CD14-positive monocyte (primary cell): ENCODE measurements at regions not wholly inside any gene's neighbourhood (a gene's known extent, or its start where the extent isn't known, plus 50 kb on each side); places are given as distances from the start of the nearest gene placed in this dataset.

Source experiments
- DNase-seq, 3 donors: peaks; one replicate each; pipeline ENCODE4 v3.0.0-alpha.2; 2011 to 2022
- H2AFZ ChIP-seq: 2 replicates; pipeline ENCODE4 v1.6.0; 2012; ENCODE audit warnings: mild to moderate bottlenecking, low read depth, low read length, inconsistent platforms; ENCODE audit not compliant: insufficient read depth, poor library complexity, severe bottlenecking
- H3K27ac ChIP-seq, 2 donors: 1 replicate in 1 of 2; 2 replicates in 1 of 2; pipeline ENCODE4 v1.5.1; 2012 to 2013; ENCODE audit warnings: low read length in 2 of 2, control low read depth in 1 of 2, inconsistent platforms in 1 of 2, low read depth in 1 of 2, mild to moderate bottlenecking in 1 of 2
- H3K27me3 ChIP-seq, 2 donors: one replicate each; pipeline versions ENCODE4 v1.6.0 to v1.6.1; 2011 to 2013; ENCODE audit warnings: low read length in 2 of 2; ENCODE audit not compliant: control insufficient read depth in 2 of 2, insufficient read depth in 2 of 2
- H3K36me3 ChIP-seq, 2 donors: replicated peaks in 1 of 2; 1 replicate in 1 of 2; 2 replicates in 1 of 2; pipeline versions ENCODE4 v1.5.1 to v1.6.1; 2012 to 2013; ENCODE audit warnings: low read length in 2 of 2, control low read depth in 1 of 2, inconsistent platforms in 1 of 2, mild to moderate bottlenecking in 1 of 2; ENCODE audit not compliant: insufficient read depth in 2 of 2, control insufficient read depth in 1 of 2
- H3K4me1 ChIP-seq, 2 donors: 1 replicate in 1 of 2; 2 replicates in 1 of 2; pipeline versions ENCODE4 v1.5.1 to v1.6.1; 2012 to 2013; ENCODE audit warnings: low read length in 2 of 2, control low read depth in 1 of 2, inconsistent platforms in 1 of 2, mild to moderate bottlenecking in 1 of 2, moderate library complexity in 1 of 2; ENCODE audit not compliant: insufficient read depth in 2 of 2, control insufficient read depth in 1 of 2
- H3K4me2 ChIP-seq: replicated peaks from 2 replicates; pipeline ENCODE3; 2012; ENCODE audit warnings: low read length, moderate library complexity, mild to moderate bottlenecking; ENCODE audit not compliant: poor library complexity, severe bottlenecking; ENCODE audit errors: extremely low read depth
- H3K4me3 ChIP-seq, 3 experiments: fragments of 200-600 bp in 1 of 3; sonication (generic) in 1 of 3; replicated peaks in 1 of 3; 1 replicate in 2 of 3; 2 replicates in 1 of 3; pipeline ENCODE4 v1.5.1; 2011 to 2013; ENCODE audit warnings: low read length in 3 of 3, mild to moderate bottlenecking in 3 of 3, control low read depth in 2 of 3, low read depth in 2 of 3, inconsistent platforms in 1 of 3, moderate library complexity in 1 of 3
- H3K79me2 ChIP-seq: 2 replicates; pipeline ENCODE4 v1.6.0; 2012; ENCODE audit warnings: mild to moderate bottlenecking, control low read depth, inconsistent platforms, low read length, moderate library complexity; ENCODE audit not compliant: insufficient read depth
- H3K9ac ChIP-seq: 2 replicates; pipeline ENCODE4 v1.6.0; 2017; ENCODE audit warnings: low read length, mild to moderate bottlenecking; ENCODE audit not compliant: insufficient read depth, poor library complexity, severe bottlenecking
- H3K9me3 ChIP-seq, 2 donors: replicated peaks in 1 of 2; 1 replicate in 1 of 2; 2 replicates in 1 of 2; pipeline versions ENCODE4 v1.5.1 to v1.6.1; 2012 to 2013; ENCODE audit warnings: low read length in 2 of 2, control low read depth in 1 of 2; ENCODE audit not compliant: control insufficient read depth in 1 of 2, insufficient read depth in 1 of 2
- H4K20me1 ChIP-seq: 2 replicates; pipeline ENCODE4 v1.6.0; 2012; ENCODE audit warnings: mild to moderate bottlenecking, low read length, control low read depth, moderate library complexity; ENCODE audit not compliant: insufficient read depth
- H3K27ac Mint-ChIP-seq, 7 donors: one replicate each; pipeline ENCODE4 v1.8.0; 2020; ENCODE audit warnings: mild to moderate bottlenecking in 7 of 7, mixed read lengths in 7 of 7, moderate library complexity in 6 of 7, inconsistent platforms in 2 of 7
- H3K27me3 Mint-ChIP-seq, 3 donors: one replicate each; pipeline ENCODE4 v1.8.0; 2021 to 2022; ENCODE audit warnings: low read depth in 3 of 3, mild to moderate bottlenecking in 3 of 3, mixed read lengths in 3 of 3, moderate library complexity in 3 of 3, inconsistent platforms in 1 of 3
- H3K36me3 Mint-ChIP-seq, 2 donors: one replicate each; pipeline ENCODE4 v1.8.0; 2020; ENCODE audit warnings: mixed read lengths in 2 of 2, inconsistent platforms in 1 of 2, mild to moderate bottlenecking in 1 of 2
- H3K4me1 Mint-ChIP-seq: one replicate; pipeline ENCODE4 v1.8.0; 2020; ENCODE audit warnings: mild to moderate bottlenecking, mixed read lengths
- H3K4me3 Mint-ChIP-seq, 2 donors: one replicate each; pipeline ENCODE4 v1.8.0; 2020; ENCODE audit warnings: mild to moderate bottlenecking in 2 of 2, mixed read lengths in 2 of 2, moderate library complexity in 1 of 2
- H3K9me3 Mint-ChIP-seq, 7 donors: one replicate each; pipeline ENCODE4 v1.8.0; 2020 to 2022; ENCODE audit warnings: mixed read lengths in 7 of 7, mild to moderate bottlenecking in 6 of 7, moderate library complexity in 6 of 7, inconsistent platforms in 2 of 7
- WGBS: methylation state at CpG from one replicate; pipeline ENCODE4 v1.1.5; 2013; ENCODE audit warnings: missing lambda C conversion rate; ENCODE audit not compliant: insufficient coverage; 5-methylcytosine and 5-hydroxymethylcytosine counted together
- intact Hi-C, 2 donors: fragments of 100-400 bp; cut with micrococcal nuclease; formaldehyde crosslinking; loops; one replicate each; pipeline versions ENCODE4 v1.15.0 to v1.15.1; 2023
- TF ChIP-seq, protein P1 (sequence below): fragments of 200-600 bp; IDR thresholded peaks from one replicate; pipeline ENCODE4 v1.8.0; 2022; ENCODE audit warnings: antibody characterized with exemption, mild to moderate bottlenecking

DNA sequence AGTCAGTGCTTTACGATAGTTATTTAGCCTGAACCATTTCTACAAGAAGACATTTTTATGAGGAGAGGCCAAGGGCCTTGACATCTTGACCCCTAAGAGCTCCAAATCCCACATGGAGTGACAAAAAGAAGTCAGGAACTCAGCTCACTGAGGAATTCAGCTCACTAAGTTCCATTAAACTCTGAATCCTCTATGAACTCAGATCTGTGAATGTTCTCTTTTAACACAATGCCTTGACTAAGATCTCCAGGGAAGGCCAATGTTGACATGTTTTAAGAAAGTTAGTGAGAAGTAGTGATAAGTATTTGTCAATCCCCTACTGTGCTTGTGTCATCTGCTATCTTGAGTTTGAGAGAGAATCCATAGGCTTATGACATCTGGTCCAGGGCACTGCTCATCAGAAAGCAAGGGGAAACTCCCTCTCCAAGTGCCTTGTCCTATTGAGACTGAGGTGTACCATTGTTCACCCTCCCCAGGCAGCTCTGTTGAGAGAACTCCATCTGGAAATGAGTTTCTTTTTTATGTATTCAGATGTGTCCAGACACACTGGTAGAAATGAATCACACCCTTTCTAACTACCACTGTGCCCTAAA, 68.7 kb upstream of the PCDH19 start:
- H3K79me2 ChIP-seq, result no peaks in the 10 kb centered on the region
- H3K9me3 ChIP-seq, result no peaks in the 10 kb centered on the region
- intact Hi-C loops, result no loop called here
- H3K4me3 ChIP-seq, result no peak overlapping the region
- no peak for DNase-seq
- no peak overlapping the region for H3K4me2 ChIP-seq
- TF ChIP-seq, protein P1, sequence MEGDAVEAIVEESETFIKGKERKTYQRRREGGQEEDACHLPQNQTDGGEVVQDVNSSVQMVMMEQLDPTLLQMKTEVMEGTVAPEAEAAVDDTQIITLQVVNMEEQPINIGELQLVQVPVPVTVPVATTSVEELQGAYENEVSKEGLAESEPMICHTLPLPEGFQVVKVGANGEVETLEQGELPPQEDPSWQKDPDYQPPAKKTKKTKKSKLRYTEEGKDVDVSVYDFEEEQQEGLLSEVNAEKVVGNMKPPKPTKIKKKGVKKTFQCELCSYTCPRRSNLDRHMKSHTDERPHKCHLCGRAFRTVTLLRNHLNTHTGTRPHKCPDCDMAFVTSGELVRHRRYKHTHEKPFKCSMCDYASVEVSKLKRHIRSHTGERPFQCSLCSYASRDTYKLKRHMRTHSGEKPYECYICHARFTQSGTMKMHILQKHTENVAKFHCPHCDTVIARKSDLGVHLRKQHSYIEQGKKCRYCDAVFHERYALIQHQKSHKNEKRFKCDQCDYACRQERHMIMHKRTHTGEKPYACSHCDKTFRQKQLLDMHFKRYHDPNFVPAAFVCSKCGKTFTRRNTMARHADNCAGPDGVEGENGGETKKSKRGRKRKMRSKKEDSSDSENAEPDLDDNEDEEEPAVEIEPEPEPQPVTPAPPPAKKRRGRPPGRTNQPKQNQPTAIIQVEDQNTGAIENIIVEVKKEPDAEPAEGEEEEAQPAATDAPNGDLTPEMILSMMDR, result no peak
- no peak overlapping the region for H3K4me3 Mint-ChIP-seq
- H3K27me3 ChIP-seq, result no peaks in the 10 kb centered on the region
- no peak overlapping the region for H3K27ac Mint-ChIP-seq
- WGBS, result no CpG with 5 or more reads among the region's 1 CpG
- H3K27me3 Mint-ChIP-seq, result peaks cover 0 to 4% (median 0%) of the 10 kb centered on the region in 3 donors
- no peaks in the 10 kb centered on the region for H3K36me3 ChIP-seq
- no peaks in the 10 kb centered on the region for H3K4me1 ChIP-seq
- H3K9ac ChIP-seq, result no peak overlapping the region
- no peaks in the 10 kb centered on the region for H3K4me1 Mint-ChIP-seq
- no peak overlapping the region for H3K27ac ChIP-seq
- H4K20me1 ChIP-seq, result no peaks in the 10 kb centered on the region
- H3K9me3 Mint-ChIP-seq, result no peaks in the 10 kb centered on the region
- H3K36me3 Mint-ChIP-seq, result no peaks in the 10 kb centered on the region
- H2AFZ ChIP-seq, result no peak overlapping the region

DNA sequence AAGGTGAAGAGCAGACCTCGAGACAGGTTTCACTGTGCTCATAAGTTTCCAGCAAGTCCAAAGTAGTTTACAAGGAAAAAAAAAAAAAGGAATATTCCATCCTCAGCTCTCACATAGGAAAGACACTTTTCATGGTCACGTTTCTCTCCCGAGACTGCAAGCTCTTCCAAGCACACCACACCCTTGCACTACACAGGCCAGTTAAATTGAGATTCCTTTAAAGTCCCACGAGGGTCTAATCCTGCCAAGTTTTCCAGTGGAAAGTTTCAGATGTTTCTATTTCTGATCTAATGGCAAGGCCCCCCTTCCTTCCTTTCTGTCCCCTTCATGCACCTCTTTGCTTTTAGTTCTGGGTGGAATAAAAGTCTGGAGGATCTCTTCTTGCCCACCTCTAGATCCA, 67.9 kb upstream of the PCDH19 start:
- intact Hi-C loops, result no loop called here
- TF ChIP-seq, protein P1, result no peak
- Histone ChIP-seq H3K27ac (no peak overlapping the region), H3K9me3 (no peaks in the 10 kb centered on the region), H2AFZ (no peak overlapping the region), H3K4me3 (no peak overlapping the region), H4K20me1 (no peaks in the 10 kb centered on the region), H3K79me2 (no peaks in the 10 kb centered on the region), H3K36me3 (no peaks in the 10 kb centered on the region), H3K27me3 (no peaks in the 10 kb centered on the region), H3K4me2 (no peak overlapping the region), H3K9ac (no peak overlapping the region), H3K4me1 (no peaks in the 10 kb centered on the region)
- H3K27ac Mint-ChIP-seq, result no peak overlapping the region
- H3K9me3 Mint-ChIP-seq, result no peaks in the 10 kb centered on the region
- peaks cover 0 to 2% (median 0%) of the 10 kb centered on the region in 3 donors for H3K27me3 Mint-ChIP-seq
- WGBS, result 80% methylated on average over 1 of the region's 4 CpGs
- no peaks in the 10 kb centered on the region for H3K36me3 Mint-ChIP-seq
- no peaks in the 10 kb centered on the region for H3K4me1 Mint-ChIP-seq
- no peak for DNase-seq
- no peak overlapping the region for H3K4me3 Mint-ChIP-seq
